ENCODE measurements at regions not wholly inside any gene's neighbourhood (a gene's known extent, or its start where the extent isn't known, plus 50 kb on each side); places are given as distances from the start of the nearest gene placed in this dataset.

DNA sequence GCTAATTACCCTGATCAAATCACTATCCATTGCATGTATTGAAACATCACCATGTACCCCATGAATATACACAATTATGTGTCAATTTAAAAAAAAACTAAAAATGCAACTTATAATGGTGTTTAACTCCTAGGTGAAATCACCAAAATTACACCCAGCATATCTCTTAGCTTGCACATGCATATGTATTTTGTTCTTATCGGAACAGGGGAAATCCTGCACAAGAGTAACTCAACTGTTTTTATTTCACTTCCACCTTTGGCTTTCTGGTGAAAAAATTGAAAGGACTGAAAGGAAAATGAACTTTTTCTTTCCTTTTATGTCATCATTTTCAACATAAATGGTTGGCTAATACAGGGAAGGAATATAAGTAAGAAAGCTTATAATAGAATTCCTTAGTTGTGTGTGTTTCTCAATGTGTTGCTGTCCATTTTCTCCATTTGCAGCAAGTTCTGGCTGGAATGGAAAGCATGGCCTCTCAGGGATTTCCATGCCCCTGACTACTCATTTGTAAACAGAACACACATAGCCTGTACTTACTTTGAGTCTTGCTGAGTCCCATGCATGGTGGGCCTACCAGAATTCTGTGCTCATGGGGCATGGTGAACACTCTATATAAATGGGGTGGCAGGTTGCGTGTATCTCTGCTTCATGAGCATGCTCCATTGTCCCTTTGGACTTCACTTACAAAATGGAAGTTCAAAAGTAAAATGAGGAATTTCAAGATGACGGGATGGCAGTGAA is 462.0 kb downstream of the HS3ST3B1 start:
- no peak for DNase-seq (ENCODE audit: low read depth)

DNA sequence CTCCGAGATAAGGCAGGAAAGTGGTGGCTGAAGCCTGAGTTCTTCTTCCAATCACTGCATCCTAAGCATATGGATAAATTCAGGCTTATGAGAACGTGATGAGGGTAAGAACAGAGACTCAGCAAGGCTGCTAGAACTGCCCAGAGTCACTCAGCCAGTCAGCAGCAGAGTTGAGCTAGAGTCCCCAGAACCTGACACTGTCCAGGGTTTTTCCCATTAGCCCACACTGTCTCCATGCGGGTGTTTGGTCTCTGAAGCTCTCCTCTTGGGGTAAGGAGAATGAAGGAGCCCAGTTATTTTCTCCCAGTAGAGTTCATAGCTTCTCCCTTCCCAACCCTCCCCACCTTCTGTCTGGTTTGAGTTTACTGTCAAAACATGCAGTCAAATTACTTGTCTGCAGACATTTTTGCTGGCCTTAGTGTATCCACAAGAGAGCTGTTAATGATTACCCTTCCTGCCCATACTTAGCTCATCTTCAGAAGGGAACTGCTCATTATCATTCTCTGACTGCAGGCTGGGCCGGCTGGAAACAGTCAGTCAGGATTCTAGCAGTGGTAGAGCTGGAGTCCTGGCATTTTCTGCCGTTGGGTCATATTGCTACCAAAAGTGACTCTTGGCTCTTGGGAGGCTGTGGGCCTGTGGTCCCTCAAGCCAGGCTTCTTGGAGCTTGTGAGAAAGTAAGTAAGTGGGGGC is 460.0 kb downstream of the HS3ST3B1 start:
- no peak for DNase-seq (ENCODE audit: low read depth)

DNA sequence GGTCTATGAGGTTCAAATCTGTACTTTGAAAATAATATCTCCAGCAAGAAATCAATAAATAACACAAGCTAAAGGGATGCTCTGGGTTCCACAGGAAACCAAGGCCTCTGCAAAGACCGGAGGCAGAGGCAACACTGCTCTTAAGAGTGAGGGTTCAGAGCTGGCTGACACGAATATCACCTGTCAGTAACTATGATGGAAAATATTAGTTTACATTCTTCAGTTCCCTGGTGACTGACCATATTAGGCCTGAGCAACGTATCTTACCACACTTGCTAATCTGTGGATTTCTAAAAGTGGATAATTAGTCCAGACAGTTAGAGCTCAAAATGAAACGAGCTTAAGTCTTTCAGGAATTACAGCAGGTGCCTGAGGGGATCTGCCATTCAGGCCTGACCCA is 459.3 kb downstream of the HS3ST3B1 start:
- no peak for DNase-seq (ENCODE audit: low read depth)

GRCh38 chr17:14759325-14759724 is 458.4 kb downstream of the HS3ST3B1 start:
- no peak for DNase-seq (ENCODE audit: low read depth)

DNA sequence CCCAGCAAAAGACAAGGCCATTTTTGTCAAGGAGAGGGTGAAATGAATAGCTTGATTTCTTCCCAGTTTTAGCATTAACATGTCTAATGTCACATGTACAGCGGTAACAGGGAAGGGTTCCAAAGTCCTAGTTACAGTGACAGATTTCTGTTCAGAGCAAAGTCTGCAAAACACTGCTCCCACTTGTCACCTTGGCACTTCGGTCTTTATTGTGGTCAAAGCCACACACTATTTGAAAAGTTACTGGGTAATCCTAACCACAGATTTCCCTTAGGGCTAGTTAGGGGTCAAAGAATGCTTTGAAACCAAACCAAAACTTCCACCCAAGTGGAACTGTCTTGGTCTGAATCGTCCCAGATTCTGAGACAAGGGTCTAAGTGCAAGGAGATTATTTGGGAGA is 455.6 kb downstream of the HS3ST3B1 start:
- no peak for DNase-seq (ENCODE audit: low read depth)

GRCh38 chr17:14755002-14755401 is 454.1 kb downstream of the HS3ST3B1 start:
- no peak for DNase-seq (ENCODE audit: low read depth)

- no peak for DNase-seq (ENCODE audit: low read depth)
Measured at GRCh38 chr17:14753383-14753782, 452.5 kb downstream of the HS3ST3B1 start.

- no peak for DNase-seq (ENCODE audit: low read depth)
Measured at GRCh38 chr17:14752011-14752410, 451.1 kb downstream of the HS3ST3B1 start.

DNA sequence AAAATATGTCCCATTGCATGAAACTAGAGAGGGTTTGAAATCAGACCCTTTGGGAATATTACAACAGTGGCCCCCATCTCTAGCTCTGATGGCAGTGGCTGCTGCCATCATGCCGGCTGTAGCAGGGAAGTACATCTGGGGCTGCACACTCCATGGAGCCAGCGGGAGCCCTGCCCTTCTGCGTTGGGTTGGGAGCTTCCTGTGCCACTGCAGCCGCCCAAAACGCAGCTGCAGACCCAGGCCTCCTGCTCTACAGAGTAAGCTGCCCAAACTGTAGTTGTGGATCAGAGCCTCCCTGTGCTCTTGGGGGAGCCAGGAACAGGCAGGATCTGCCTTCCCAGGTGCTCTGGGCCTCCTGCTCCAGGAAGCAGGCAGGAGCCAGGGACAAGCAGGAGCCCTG is 450.0 kb downstream of the HS3ST3B1 start:
- DNase-seq (ENCODE audit: low read depth) = no peak

GRCh38 chr17:14749269-14749668 is 448.4 kb downstream of the HS3ST3B1 start:
- no peak for DNase-seq (ENCODE audit: low read depth)

DNA sequence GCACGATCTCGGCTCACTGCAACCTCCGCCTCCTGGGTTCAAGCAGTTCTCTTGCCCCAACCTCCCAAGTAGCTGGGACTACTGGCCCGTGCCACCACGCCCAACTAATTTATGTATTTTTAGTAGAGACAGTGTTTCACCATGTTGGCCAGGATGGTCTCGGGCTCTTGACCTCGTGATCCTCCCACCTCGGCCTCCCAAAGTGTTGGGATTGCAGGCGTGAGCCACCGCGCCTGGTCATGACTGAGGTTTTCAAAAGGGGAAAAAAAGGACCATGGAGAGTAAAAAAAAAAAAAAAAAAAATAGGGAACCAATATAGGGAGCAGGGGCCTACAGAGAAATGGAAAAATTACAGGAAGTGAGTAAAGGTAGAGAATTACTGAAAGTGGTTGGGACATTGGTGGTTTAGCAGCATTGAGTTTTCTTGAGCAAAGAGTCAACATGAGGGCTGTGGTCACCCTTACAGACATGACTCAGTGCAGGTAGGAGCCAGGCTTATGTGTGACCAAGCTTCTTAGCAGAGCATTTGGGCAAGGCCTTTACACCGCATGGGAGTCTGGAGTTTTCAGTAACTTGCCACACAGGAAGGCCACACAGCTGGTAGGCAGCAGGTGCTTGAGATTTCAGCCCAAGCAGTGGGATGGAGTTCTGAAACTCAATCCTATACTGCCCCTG is 447.3 kb downstream of the HS3ST3B1 start:
- DNase-seq (ENCODE audit: low read depth) = no peak

GRCh38 chr17:14747603-14747950 is 446.7 kb downstream of the HS3ST3B1 start:
- DNase-seq (ENCODE audit: low read depth) = peak; percentile 46

DNA sequence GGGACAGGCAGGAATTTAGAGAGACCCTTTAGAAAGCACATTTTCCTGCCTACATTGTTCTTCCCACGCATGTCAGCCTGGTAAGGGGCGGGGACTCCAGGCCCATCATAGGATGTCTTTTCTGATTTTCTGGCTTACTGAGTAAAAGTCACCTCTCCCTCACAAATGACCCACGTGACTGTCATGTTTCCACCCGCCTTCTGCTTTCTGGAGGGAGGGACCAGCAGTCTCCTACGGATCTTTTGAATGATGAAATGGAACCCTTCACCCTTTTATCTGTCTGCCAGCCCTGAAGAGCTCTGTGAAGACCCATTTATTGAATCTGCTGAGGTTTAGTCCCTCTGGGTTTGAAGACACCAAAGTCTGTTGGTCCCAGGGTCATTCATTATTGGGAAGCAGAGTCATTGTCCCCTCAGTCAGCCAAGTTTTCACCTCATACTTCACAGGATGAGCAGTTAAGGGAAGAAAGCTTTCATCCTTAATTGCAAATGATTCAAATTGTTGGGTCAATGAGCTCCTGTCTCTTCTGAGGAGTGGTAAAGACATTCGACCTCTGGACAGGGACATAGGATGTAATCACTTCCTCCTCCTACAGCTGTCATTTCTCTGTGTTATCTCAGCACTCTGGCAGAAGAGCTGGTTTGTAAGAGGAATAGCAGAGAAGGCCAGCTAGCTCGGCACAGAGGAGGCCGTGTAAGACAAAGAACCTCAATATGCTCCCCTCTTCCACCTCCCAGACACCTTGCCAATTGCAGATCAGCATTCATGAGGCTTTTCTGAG is 446.1 kb downstream of the HS3ST3B1 start:
- no peak for DNase-seq (ENCODE audit: low read depth)

GRCh38 chr17:14745541-14745940 is 444.7 kb downstream of the HS3ST3B1 start:
- no peak for DNase-seq (ENCODE audit: low read depth)

- DNase-seq (ENCODE audit: low read depth) = peak; percentile 59
Measured at GRCh38 chr17:14744761-14745473, 444.0 kb downstream of the HS3ST3B1 start.

- no peak for DNase-seq (ENCODE audit: low read depth)
Measured at GRCh38 chr17:14741491-14741890, 440.6 kb downstream of the HS3ST3B1 start.

DNA sequence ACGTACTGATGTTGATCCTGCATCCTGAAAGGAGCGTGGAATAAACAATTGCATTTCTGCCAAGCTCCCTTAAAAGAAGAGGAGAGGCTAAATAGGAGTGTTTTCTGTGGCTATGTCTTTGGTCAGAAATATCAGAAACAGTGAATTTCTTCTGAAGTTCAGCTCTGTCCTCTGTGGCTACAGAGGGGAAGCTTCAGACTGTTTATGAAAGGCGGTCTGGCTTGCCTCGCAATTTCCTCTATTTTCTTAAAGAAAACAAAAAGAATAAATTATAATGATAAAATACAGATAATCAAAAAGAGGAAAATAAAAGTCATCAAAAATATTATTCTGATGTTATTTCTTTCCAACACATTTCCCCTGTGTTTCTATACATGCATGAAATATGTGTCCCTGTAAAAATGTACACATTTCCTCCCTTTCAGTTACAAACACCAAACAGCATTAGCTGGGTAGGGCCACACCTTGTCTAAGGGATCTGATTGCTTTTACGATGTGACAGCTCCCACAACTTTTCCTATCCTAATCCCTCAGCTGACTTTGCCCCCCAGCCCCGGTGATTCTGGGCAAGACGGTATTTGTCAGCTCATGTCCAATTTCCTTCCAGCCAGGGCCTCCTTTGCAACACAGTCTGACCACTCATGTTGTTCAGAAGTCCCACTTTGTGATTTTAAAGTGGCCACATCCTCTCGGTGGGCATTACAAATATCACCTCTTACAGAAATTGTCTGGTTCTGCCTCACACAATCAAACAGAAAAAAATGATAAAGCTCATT is 439.0 kb downstream of the HS3ST3B1 start:
- no peak for DNase-seq (ENCODE audit: low read depth)

- no peak for DNase-seq (ENCODE audit: low read depth)
Measured at GRCh38 chr17:14738652-14738988, 437.7 kb downstream of the HS3ST3B1 start.

- DNase-seq (ENCODE audit: low read depth) = peak; percentile 98
Measured at GRCh38 chr17:14737984-14738651, 437.2 kb downstream of the HS3ST3B1 start.

- no peak for DNase-seq (ENCODE audit: low read depth)
Measured at GRCh38 chr17:14736631-14737030, 435.8 kb downstream of the HS3ST3B1 start.

GRCh38 chr17:14733376-14733775 is 432.5 kb downstream of the HS3ST3B1 start:
- DNase-seq (ENCODE audit: low read depth) = no peak
